Fibroblast of the aortic adventitia (primary cell): ENCODE measurements at regions not wholly inside any gene's neighbourhood (a gene's known extent, or its start where the extent isn't known, plus 50 kb on each side); places are given as distances from the start of the nearest gene placed in this dataset.
"Not testable (repeated sequence)": the region's sequence is repeated elsewhere in the genome, so short reads cannot be mapped to it uniquely, and the experiment has no call there.

Experiments used
- DNase-seq: peaks from one replicate; pipeline ENCODE4 v3.0.0-alpha.2; 2010; ENCODE audit warnings: low read depth
- H3K4me3 ChIP-seq: 2 replicates; pipeline ENCODE4 v1.5.1; 2011; ENCODE audit warnings: low read depth, mild to moderate bottlenecking, control low read depth, low read length, moderate library complexity
- CTCF ChIP-seq: IDR thresholded peaks from 2 replicates; pipeline ENCODE4 v1.5.1; 2011; ENCODE audit warnings: mild to moderate bottlenecking, low read length, control low read depth, inconsistent platforms; ENCODE audit not compliant: insufficient read depth

DNA sequence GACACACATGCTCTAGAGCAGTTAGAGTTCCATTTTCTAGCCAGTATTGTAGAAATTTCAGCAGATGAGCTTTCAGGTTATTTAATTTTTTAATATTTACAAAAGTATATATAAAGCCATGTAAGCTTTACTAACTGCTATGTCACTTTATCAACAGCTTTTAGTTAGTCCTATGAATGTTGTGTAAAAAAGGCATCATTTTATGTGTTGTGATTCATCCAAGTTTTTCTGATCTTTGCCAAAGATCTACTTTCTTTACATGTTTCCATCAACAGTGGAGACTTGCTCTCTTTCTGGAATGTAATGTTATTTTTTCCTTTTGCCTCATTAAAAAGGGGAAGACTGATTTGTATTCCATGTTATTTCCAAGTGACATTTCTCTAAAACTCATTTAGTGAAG, 125.2 kb upstream of the TFPI start:
- no peak overlapping the region for H3K4me3 ChIP-seq
- no peak for TF ChIP-seq CTCF
- no peak for DNase-seq

DNA sequence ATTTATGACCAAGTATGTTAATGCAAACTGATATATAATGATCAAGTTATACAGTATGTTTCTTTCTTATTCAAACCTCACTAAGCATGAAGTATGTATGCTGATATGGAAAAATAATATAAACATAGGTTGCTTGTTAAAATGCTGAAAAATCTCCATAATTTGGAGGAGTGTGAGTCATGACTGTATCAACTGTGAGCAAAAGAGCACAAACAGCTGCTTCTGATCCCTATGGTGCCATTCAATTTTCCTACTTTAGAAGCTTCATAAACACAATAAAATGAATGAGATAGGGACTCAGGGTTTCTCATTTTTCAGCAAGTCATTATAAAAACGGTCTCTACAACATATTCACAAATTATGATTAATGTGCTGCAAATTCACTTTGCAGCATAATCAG, 129.9 kb upstream of the TFPI start:
- peak; percentile 4 for DNase-seq

DNA sequence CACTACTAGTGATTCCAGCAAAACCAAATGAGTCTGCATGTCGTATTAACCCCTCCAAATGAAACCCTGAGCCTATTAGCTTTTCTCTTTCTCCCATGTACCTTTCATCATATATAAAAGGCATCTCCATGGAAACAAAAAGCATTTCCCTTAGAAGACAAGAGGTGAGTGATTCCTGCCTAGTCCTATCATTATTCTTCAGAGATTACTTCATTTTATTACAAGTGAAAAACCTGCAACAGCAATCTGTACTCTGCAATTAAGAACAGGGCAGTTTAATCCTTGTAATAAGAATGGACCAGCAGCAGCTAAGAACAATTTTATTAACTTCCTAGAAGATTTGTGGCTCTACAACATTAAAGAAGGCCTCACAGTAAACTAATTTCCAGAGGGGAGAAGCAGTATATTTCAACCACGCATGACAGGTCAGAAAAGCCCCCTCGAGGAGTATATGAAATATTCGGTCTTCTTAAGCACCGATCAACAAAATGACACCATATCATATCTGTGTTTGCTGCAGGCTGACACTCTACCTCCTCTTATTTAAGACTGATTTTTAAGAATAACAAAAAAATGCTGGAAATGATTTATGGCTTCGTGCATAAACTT, 132.3 kb upstream of the TFPI start:
- no peak for DNase-seq
- H3K4me3 ChIP-seq = no peak overlapping the region
- no peak for TF ChIP-seq CTCF

More for the DNA sequence above, 129.9 kb upstream of the TFPI start:
- H3K4me3 ChIP-seq = no peak overlapping the region
- no peak for TF ChIP-seq CTCF

- H3K4me3 ChIP-seq = no peak overlapping the region
- DNase-seq = no peak
- no peak for TF ChIP-seq CTCF
Observed at GRCh38 chr2:187687585-187687984, 133.3 kb upstream of the TFPI start.

- no peak overlapping the region for H3K4me3 ChIP-seq
- no peak for TF ChIP-seq CTCF
- peak; percentile 43 for DNase-seq
Observed at GRCh38 chr2:187689372-187689771, 135.1 kb upstream of the TFPI start.

DNA sequence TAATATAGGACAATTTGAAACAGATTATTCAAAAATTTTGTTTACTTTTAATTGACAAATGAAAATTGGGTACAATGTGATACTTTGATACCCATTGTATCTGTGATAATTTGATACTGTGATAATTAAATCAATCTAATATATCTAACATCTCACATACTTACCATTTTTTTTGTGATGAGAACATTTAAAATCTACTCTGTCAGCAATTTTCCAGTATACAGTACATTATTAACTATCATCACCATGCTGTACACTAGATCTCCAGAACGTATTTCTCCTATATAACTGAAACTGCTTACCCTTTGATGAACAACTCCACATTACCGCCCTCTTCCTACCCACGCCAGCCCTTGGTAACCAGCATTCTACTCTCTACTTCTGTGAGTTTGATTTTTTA, 139.7 kb upstream of the TFPI start:
- TF ChIP-seq CTCF = no peak
- DNase-seq = no peak
- H3K4me3 ChIP-seq = no peak overlapping the region

GRCh38 chr2:187696644-187697043, 142.4 kb upstream of the TFPI start:
- not testable (repeated sequence) for DNase-seq, H3K4me3 ChIP-seq
